ENCODE measurements at regions not wholly inside any gene's neighbourhood (a gene's known extent, or its start where the extent isn't known, plus 50 kb on each side); places are given as distances from the start of the nearest gene placed in this dataset.

- CTCF ChIA-PET = no interaction called here
- POLR2A ChIA-PET = no interaction called here
- DNase-seq (ENCODE audit: extremely low spot score) = no peak
- TF ChIP-seq NFRKB (IDR thresholded peaks at IDR 0.05) (no peak), FOXM1 (IDR thresholded peaks at IDR 0.05; ENCODE audit: borderline replicate concordance) (no peak), FOXA1 (IDR thresholded peaks at IDR 0.05) (no peak), ELF4 (IDR thresholded peaks at IDR 0.05) (no peak), ARNT (IDR thresholded peaks at IDR 0.05) (no peak), SUZ12 (IDR thresholded peaks at IDR 0.05) (no peak), ZNF384 (IDR thresholded peaks at IDR 0.05) (no peak), BHLHE40 (IDR thresholded peaks at IDR 0.05; ENCODE audit: borderline replicate concordance) (no peak)
These were observed 89.4 kb upstream of the AHR start for GRCh38 chr7:17209101-17209500.

- ChIA-PET POLR2A (no interaction called here), CTCF (no interaction called here)
- DNase-seq (ENCODE audit: extremely low spot score) = no peak
- TF ChIP-seq TARDBP (IDR thresholded peaks at IDR 0.05) (no peak), ZNF384 (IDR thresholded peaks at IDR 0.05) (no peak), CTBP1 (IDR thresholded peaks at IDR 0.05; ENCODE audit: borderline replicate concordance) (no peak), FOXK2 (IDR thresholded peaks at IDR 0.05) (no peak), ELF4 (IDR thresholded peaks at IDR 0.05) (no peak), HDGF (IDR thresholded peaks at IDR 0.05; ENCODE audit: borderline replicate concordance) (no peak), ARNT (IDR thresholded peaks at IDR 0.05) (no peak), NFRKB (IDR thresholded peaks at IDR 0.05) (no peak), FOXA1 (IDR thresholded peaks at IDR 0.05) (no peak), SP1 (IDR thresholded peaks at IDR 0.05) (no peak), L3MBTL2 (conservative IDR thresholded peaks at IDR 0.05) (no peak), PKNOX1 (IDR thresholded peaks at IDR 0.05) (no peak), FOXM1 (IDR thresholded peaks at IDR 0.05; ENCODE audit: borderline replicate concordance) (no peak), LEF1 (IDR thresholded peaks at IDR 0.05; ENCODE audit: borderline replicate concordance) (no peak), SUZ12 (IDR thresholded peaks at IDR 0.05) (no peak), BHLHE40 (IDR thresholded peaks at IDR 0.05; ENCODE audit: borderline replicate concordance) (no peak)
These were observed 87.1 kb upstream of the AHR start for GRCh38 chr7:17211307-17211836.

GRCh38 chr7:17212188-17212587 lies 86.3 kb upstream of the AHR start:
- TF ChIP-seq ARNT (IDR thresholded peaks at IDR 0.05) = no peak
- no peak for TF ChIP-seq FOXK2 (IDR thresholded peaks at IDR 0.05)
- no peak for TF ChIP-seq CTBP1 (IDR thresholded peaks at IDR 0.05; ENCODE audit: borderline replicate concordance)
- TF ChIP-seq ELF4 (IDR thresholded peaks at IDR 0.05) = no peak
- no peak for TF ChIP-seq PKNOX1 (IDR thresholded peaks at IDR 0.05)
- ChIA-PET POLR2A (no interaction called here), CTCF (no interaction called here)
- no peak for DNase-seq (ENCODE audit: extremely low spot score)

- no peak for DNase-seq (ENCODE audit: extremely low spot score)
- ChIA-PET CTCF (interaction anchor here (0.6 to 0.8 kb wide), 2 partner anchors 219 to 1780 kb away, joined by 3 to 5 read pairs; no protein-coding TSS in a partner anchor), POLR2A (no interaction called here)
- TF ChIP-seq ZNF384 (IDR thresholded peaks at IDR 0.05) (no peak), BHLHE40 (IDR thresholded peaks at IDR 0.05; ENCODE audit: borderline replicate concordance) (no peak), NFRKB (IDR thresholded peaks at IDR 0.05) (no peak), LEF1 (IDR thresholded peaks at IDR 0.05; ENCODE audit: borderline replicate concordance) (no peak), HDGF (IDR thresholded peaks at IDR 0.05; ENCODE audit: borderline replicate concordance) (no peak)
These were observed 70.5 kb upstream of the AHR start for GRCh38 chr7:17227766-17228490.

GRCh38 chr7:17229228-17229627 lies 69.2 kb upstream of the AHR start:
- no peak for TF ChIP-seq FOXK2 (IDR thresholded peaks at IDR 0.05)
- no peak for TF ChIP-seq CTBP1 (IDR thresholded peaks at IDR 0.05; ENCODE audit: borderline replicate concordance)
- TF ChIP-seq TARDBP (IDR thresholded peaks at IDR 0.05) = no peak
- no peak for TF ChIP-seq PKNOX1 (IDR thresholded peaks at IDR 0.05)
- no peak for TF ChIP-seq L3MBTL2 (conservative IDR thresholded peaks at IDR 0.05)
- no peak for TF ChIP-seq SP1 (IDR thresholded peaks at IDR 0.05)
- TF ChIP-seq ZNF384 (IDR thresholded peaks at IDR 0.05) = no peak
- ChIA-PET CTCF (no interaction called here), POLR2A (no interaction called here)
- DNase-seq (ENCODE audit: extremely low spot score) = no peak

GRCh38 chr7:17230099-17230807 lies 68.2 kb upstream of the AHR start:
- DNase-seq (ENCODE audit: extremely low spot score) = no peak
- no peak for TF ChIP-seq FOXA1 (IDR thresholded peaks at IDR 0.05)
- no peak for TF ChIP-seq LEF1 (IDR thresholded peaks at IDR 0.05; ENCODE audit: borderline replicate concordance)
- no peak for TF ChIP-seq ARNT (IDR thresholded peaks at IDR 0.05)
- TF ChIP-seq NFRKB (IDR thresholded peaks at IDR 0.05) = no peak
- TF ChIP-seq SUZ12 (IDR thresholded peaks at IDR 0.05) = no peak
- no peak for TF ChIP-seq TARDBP (IDR thresholded peaks at IDR 0.05)
- no peak for TF ChIP-seq BHLHE40 (IDR thresholded peaks at IDR 0.05; ENCODE audit: borderline replicate concordance)
- no peak for TF ChIP-seq PKNOX1 (IDR thresholded peaks at IDR 0.05)
- no peak for TF ChIP-seq L3MBTL2 (conservative IDR thresholded peaks at IDR 0.05)
- TF ChIP-seq HDGF (IDR thresholded peaks at IDR 0.05; ENCODE audit: borderline replicate concordance) = no peak
- no peak for TF ChIP-seq FOXM1 (IDR thresholded peaks at IDR 0.05; ENCODE audit: borderline replicate concordance)
- TF ChIP-seq ELF4 (IDR thresholded peaks at IDR 0.05) = no peak
- TF ChIP-seq FOXK2 (IDR thresholded peaks at IDR 0.05) = no peak
- no peak for TF ChIP-seq CTBP1 (IDR thresholded peaks at IDR 0.05; ENCODE audit: borderline replicate concordance)
- no peak for TF ChIP-seq ZNF384 (IDR thresholded peaks at IDR 0.05)
- TF ChIP-seq SP1 (IDR thresholded peaks at IDR 0.05) = no peak
- ChIA-PET POLR2A (no interaction called here), CTCF (no interaction called here)
